ENCODE measurements at regions not wholly inside any gene's neighbourhood (a gene's known extent, or its start where the extent isn't known, plus 50 kb on each side); places are given as distances from the start of the nearest gene placed in this dataset.

- no peak overlapping the region for H3K27ac ChIP-seq (ENCODE audit: extremely low read depth, low read depth, low read length)
- no peak for FAIRE-seq
- H3K36me3 ChIP-seq (ENCODE audit: control insufficient read depth, insufficient read depth, low read length), result no peaks in the 10 kb centered on the region
- CTCF ChIA-PET (ENCODE audit: low intra/inter-chr PET ratio), result no interaction called here
- WGBS (ENCODE audit: insufficient coverage, low coverage, missing lambda C conversion rate), result 0% methylated on average over 3 of the region's 3 CpGs
- no peak overlapping the region for H3K9ac ChIP-seq (ENCODE audit: insufficient read depth in 1 of 2, low read depth in 2 of 2, low read length in 2 of 2)
- POLR2A ChIA-PET, result no interaction called here
- no peak for ATAC-seq
- BruUV-seq (replicated peaks), result no TSS peak
- no peaks in the 10 kb centered on the region for H3K9me3 ChIP-seq (replicated peaks; ENCODE audit: control insufficient read depth, insufficient read depth, low read depth, low read length)
- no peaks in the 10 kb centered on the region for H3K4me1 ChIP-seq (replicated peaks in 1 of 2; ENCODE audit: control insufficient read depth in 2 of 2, insufficient read depth in 2 of 2, low read length in 2 of 2)
- intact Hi-C loops (cut with micrococcal nuclease) (no loop called here), in situ Hi-C loops (cut with MboI) (no loop called here)
- no peaks in the 10 kb centered on the region for H4K20me1 ChIP-seq (replicated peaks; ENCODE audit: control insufficient read depth, insufficient read depth, low read length)
- H3K79me2 ChIP-seq (ENCODE audit: control insufficient read depth, insufficient read depth, low read length), result no peaks in the 10 kb centered on the region
- H3K9me1 ChIP-seq (ENCODE audit: control insufficient read depth, insufficient read depth, low read length), result no peaks in the 10 kb centered on the region
- H3K27me3 ChIP-seq (ENCODE audit: control insufficient read depth in 2 of 2, insufficient read depth in 2 of 2, low read length in 2 of 2), result no peaks in the 10 kb centered on the region
- no peak overlapping the region for H3K4me3 ChIP-seq
- DNase-seq (ENCODE audit: extremely low read depth in 1 of 4, low spot score in 3 of 4), result no peak
- H3K4me2 ChIP-seq (ENCODE audit: insufficient read depth, low read length), result no peak overlapping the region
- H2AFZ ChIP-seq (ENCODE audit: low read depth, low read length), result no peak overlapping the region
- no peak for TF ChIP-seq ILF3 (IDR thresholded peaks at IDR 0.05; ENCODE audit: borderline replicate concordance)
- TF ChIP-seq ZNF347 (CRISPR knock-in tag; IDR thresholded peaks at IDR 0.05; ENCODE audit: low read depth), result no peak
- TF ChIP-seq NFXL1 (CRISPR knock-in tag; IDR thresholded peaks at IDR 0.05), result no peak
- TF ChIP-seq CHD4 (IDR thresholded peaks at IDR 0.05; ENCODE audit: insufficient read depth, insufficient replicate concordance, low read depth, low read length, poor library complexity, severe bottlenecking), result no peak
- TF ChIP-seq FOXK1 (CRISPR knock-in tag; IDR thresholded peaks at IDR 0.05; ENCODE audit: borderline replicate concordance), result no peak
- no peak for TF ChIP-seq ZNF75A (CRISPR knock-in tag; IDR thresholded peaks at IDR 0.05)
- TF ChIP-seq ZNF133 (CRISPR knock-in tag; IDR thresholded peaks at IDR 0.05), result no peak
- TF ChIP-seq, protein P1, sequence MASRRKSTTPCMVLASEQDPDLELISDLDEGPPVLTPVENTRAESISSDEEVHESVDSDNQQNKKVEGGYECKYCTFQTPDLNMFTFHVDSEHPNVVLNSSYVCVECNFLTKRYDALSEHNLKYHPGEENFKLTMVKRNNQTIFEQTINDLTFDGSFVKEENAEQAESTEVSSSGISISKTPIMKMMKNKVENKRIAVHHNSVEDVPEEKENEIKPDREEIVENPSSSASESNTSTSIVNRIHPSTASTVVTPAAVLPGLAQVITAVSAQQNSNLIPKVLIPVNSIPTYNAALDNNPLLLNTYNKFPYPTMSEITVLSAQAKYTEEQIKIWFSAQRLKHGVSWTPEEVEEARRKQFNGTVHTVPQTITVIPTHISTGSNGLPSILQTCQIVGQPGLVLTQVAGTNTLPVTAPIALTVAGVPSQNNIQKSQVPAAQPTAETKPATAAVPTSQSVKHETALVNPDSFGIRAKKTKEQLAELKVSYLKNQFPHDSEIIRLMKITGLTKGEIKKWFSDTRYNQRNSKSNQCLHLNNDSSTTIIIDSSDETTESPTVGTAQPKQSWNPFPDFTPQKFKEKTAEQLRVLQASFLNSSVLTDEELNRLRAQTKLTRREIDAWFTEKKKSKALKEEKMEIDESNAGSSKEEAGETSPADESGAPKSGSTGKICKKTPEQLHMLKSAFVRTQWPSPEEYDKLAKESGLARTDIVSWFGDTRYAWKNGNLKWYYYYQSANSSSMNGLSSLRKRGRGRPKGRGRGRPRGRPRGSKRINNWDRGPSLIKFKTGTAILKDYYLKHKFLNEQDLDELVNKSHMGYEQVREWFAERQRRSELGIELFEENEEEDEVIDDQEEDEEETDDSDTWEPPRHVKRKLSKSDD (conservative IDR thresholded peaks at IDR 0.05; ENCODE audit: low read length), result no peak
- TF ChIP-seq KDM4B (IDR thresholded peaks at IDR 0.05; ENCODE audit: borderline replicate concordance in 2 of 2, low read depth in 1 of 2), result no peak
- no peak for TF ChIP-seq TRIM24 (IDR thresholded peaks at IDR 0.05)
- TF ChIP-seq, protein P2, sequence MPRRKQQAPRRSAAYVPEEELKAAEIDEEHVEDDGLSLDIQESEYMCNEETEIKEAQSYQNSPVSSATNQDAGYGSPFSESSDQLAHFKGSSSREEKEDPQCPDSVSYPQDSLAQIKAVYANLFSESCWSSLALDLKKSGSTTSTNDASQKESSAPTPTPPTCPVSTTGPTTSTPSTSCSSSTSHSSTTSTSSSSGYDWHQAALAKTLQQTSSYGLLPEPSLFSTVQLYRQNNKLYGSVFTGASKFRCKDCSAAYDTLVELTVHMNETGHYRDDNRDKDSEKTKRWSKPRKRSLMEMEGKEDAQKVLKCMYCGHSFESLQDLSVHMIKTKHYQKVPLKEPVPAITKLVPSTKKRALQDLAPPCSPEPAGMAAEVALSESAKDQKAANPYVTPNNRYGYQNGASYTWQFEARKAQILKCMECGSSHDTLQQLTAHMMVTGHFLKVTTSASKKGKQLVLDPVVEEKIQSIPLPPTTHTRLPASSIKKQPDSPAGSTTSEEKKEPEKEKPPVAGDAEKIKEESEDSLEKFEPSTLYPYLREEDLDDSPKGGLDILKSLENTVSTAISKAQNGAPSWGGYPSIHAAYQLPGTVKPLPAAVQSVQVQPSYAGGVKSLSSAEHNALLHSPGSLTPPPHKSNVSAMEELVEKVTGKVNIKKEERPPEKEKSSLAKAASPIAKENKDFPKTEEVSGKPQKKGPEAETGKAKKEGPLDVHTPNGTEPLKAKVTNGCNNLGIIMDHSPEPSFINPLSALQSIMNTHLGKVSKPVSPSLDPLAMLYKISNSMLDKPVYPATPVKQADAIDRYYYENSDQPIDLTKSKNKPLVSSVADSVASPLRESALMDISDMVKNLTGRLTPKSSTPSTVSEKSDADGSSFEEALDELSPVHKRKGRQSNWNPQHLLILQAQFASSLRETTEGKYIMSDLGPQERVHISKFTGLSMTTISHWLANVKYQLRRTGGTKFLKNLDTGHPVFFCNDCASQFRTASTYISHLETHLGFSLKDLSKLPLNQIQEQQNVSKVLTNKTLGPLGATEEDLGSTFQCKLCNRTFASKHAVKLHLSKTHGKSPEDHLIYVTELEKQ (CRISPR knock-in tag; IDR thresholded peaks at IDR 0.05), result no peak
- TF ChIP-seq HNRNPUL1 (IDR thresholded peaks at IDR 0.05; ENCODE audit: low read length), result no peak
- no peak for TF ChIP-seq HEY1 (CRISPR knock-in tag; IDR thresholded peaks at IDR 0.05; ENCODE audit: borderline replicate concordance)
- no peak for TF ChIP-seq HDAC6 (IDR thresholded peaks at IDR 0.05; ENCODE audit: low read depth, low read length)
- no peak for TF ChIP-seq HNRNPH1 (optimal IDR thresholded peaks at IDR 0.05; ENCODE audit: low read depth, low read length)
- no peak for TF ChIP-seq GTF2A2 (tag; IDR thresholded peaks at IDR 0.05)
- no peak for TF ChIP-seq ZNF511 (CRISPR knock-in tag; IDR thresholded peaks at IDR 0.05)
Observed at GRCh38 chrX:117808426-117808825, 308.2 kb downstream of the KLHL13 start.
